K562 (cell line): ENCODE measurements at regions not wholly inside any gene's neighbourhood (a gene's known extent, or its start where the extent isn't known, plus 50 kb on each side); places are given as distances from the start of the nearest gene placed in this dataset.

ENCODE experiments used
- ATAC-seq: fragments of 200-7000 bp; cut with Tn5 transposase; 3 replicates; pipeline ENCODE4 v1.9.1; 2020; ENCODE audit warnings: moderate library complexity
- BruUV-seq: library from RNA; stranded (reverse); fragments of 400-500 nt; replicated peaks from 2 replicates; lab custom pipeline; 2021; lab: Mats Ljungman, UMichigan
- CTCF ChIA-PET: fragments of 300-600 bp; formaldehyde crosslinking; extraction: SDS; loops from one replicate; lab custom pipeline; 2021; ENCODE audit warnings: low intra/inter-chr PET ratio; lab: Yijun Ruan, JAX
- POLR2A ChIA-PET: fragments of 300-600, 350-650 bp; sonication (Branson Sonifier 250); formaldehyde crosslinking; extraction: SDS; loops from one replicate; lab custom pipeline; 2021; ENCODE audit warnings: antibody characterized with exemption, inconsistent platforms; lab: Yijun Ruan, JAX
- DNase-seq, 4 experiments: peaks; one replicate each; pipeline versions ENCODE4 v3.0.0 to v3.0.0-alpha.2; 2011 to 2018; ENCODE audit warnings: low spot score in 3 of 4, mixed read lengths in 3 of 4; ENCODE audit errors: extremely low read depth in 1 of 4
- FAIRE-seq: peaks from 2 replicates; lab custom pipeline; 2011; peaks lifted over from hg19 to GRCh38; lab: Jason Lieb, UNC
- H2AFZ ChIP-seq: 2 replicates; pipeline ENCODE4 v1.6.0; 2011; ENCODE audit warnings: low read depth, low read length, control low read depth, inconsistent platforms
- H3K27ac ChIP-seq: fragments of 200-600 bp; 3 replicates; pipeline ENCODE4 v1.8.0; 2011; ENCODE audit warnings: low read depth, mild to moderate bottlenecking, control low read depth, inconsistent platforms, low read length, moderate library complexity, mixed read lengths; ENCODE audit errors: extremely low read depth
- H3K27me3 ChIP-seq, 2 experiments: fragments of 300-600 bp in 1 of 2; 2 replicates in 1 of 2; 3 replicates in 1 of 2; pipeline versions ENCODE4 v1.6.0 to v1.8.0; 2011; ENCODE audit warnings: inconsistent platforms in 2 of 2, low read length in 2 of 2, mild to moderate bottlenecking in 1 of 2, mixed read lengths in 1 of 2, moderate library complexity in 1 of 2; ENCODE audit not compliant: control insufficient read depth in 2 of 2, insufficient read depth in 2 of 2
- H3K36me3 ChIP-seq: fragments of 300-600 bp; 3 replicates; pipeline ENCODE4 v1.8.0; 2011; ENCODE audit warnings: mild to moderate bottlenecking, low read length, inconsistent platforms; ENCODE audit not compliant: control insufficient read depth, insufficient read depth
- H3K4me1 ChIP-seq, 2 experiments: fragments of 200-600 bp in 1 of 2; replicated peaks in 1 of 2; 2 replicates in 1 of 2; 3 replicates in 1 of 2; pipeline versions ENCODE4 v1.5.1 to v1.8.0; 2011; ENCODE audit warnings: inconsistent platforms in 2 of 2, low read length in 2 of 2, mild to moderate bottlenecking in 1 of 2, mixed read lengths in 1 of 2, moderate library complexity in 1 of 2; ENCODE audit not compliant: control insufficient read depth in 2 of 2, insufficient read depth in 2 of 2
- H3K4me2 ChIP-seq: 2 replicates; pipeline ENCODE4 v1.6.1; 2011; ENCODE audit warnings: low read length, control low read depth, inconsistent platforms, mixed read lengths; ENCODE audit not compliant: insufficient read depth
- H3K4me3 ChIP-seq: fragments of 200-600 bp; sonication (generic), shearing (Covaris generic); 2 replicates; pipeline ENCODE4 v1.5.1; 2016; ENCODE audit warnings: control low read depth, inconsistent platforms
- H3K79me2 ChIP-seq: fragments of 200-600 bp; 3 replicates; pipeline ENCODE4 v1.8.0; 2011; ENCODE audit warnings: low read length, inconsistent platforms; ENCODE audit not compliant: control insufficient read depth, insufficient read depth
- H3K9ac ChIP-seq, 2 experiments: 2 replicates each; pipeline versions ENCODE4 v1.6.0 to v1.6.1; 2011; ENCODE audit warnings: low read depth in 2 of 2, low read length in 2 of 2, control low read depth in 1 of 2, inconsistent platforms in 1 of 2, mild to moderate bottlenecking in 1 of 2, mixed read lengths in 1 of 2; ENCODE audit not compliant: insufficient read depth in 1 of 2
- H3K9me1 ChIP-seq: one replicate; pipeline ENCODE4 v1.6.0; 2011; ENCODE audit warnings: inconsistent platforms, mild to moderate bottlenecking, low read length, moderate library complexity; ENCODE audit not compliant: control insufficient read depth, insufficient read depth
- H3K9me3 ChIP-seq: replicated peaks from 2 replicates; pipeline ENCODE4 v1.5.1; 2011; ENCODE audit warnings: low read depth, low read length, inconsistent platforms; ENCODE audit not compliant: control insufficient read depth, insufficient read depth
- H4K20me1 ChIP-seq: replicated peaks from 2 replicates; pipeline ENCODE4 v1.6.1; 2011; ENCODE audit warnings: low read length, inconsistent platforms, mixed read lengths; ENCODE audit not compliant: control insufficient read depth, insufficient read depth
- BCL6 ChIP-seq: fragments of 250-450 bp; sonication (Bioruptor Pico); IDR thresholded peaks from 2 replicates; pipeline ENCODE4 v1.4.0; 2020
- BMI1 ChIP-seq: fragments of 150-350 bp; IDR thresholded peaks from 2 replicates; pipeline ENCODE4 v1.6.1; 2014; ENCODE audit warnings: low read length
- DNMT1 ChIP-seq: fragments of 450-650 bp; IDR thresholded peaks from 2 replicates; pipeline ENCODE4 v1.6.1; 2016; ENCODE audit warnings: antibody characterized with exemption, mild to moderate bottlenecking
- FOXA1 ChIP-seq: fragments of 450-650 bp; IDR thresholded peaks from 2 replicates; pipeline ENCODE4 v1.6.1; 2016; ENCODE audit warnings: mild to moderate bottlenecking, borderline replicate concordance
- GATAD2A ChIP-seq: fragments of 450-650 bp; IDR thresholded peaks from 2 replicates; pipeline ENCODE4 v1.6.1; 2017
- HMG20A ChIP-seq: fragments of 450-650 bp; formaldehyde crosslinking; conservative IDR thresholded peaks from 2 replicates; pipeline ENCODE4 v1.4.0; 2020; ENCODE audit warnings: mild to moderate bottlenecking, mixed read lengths
- IRF2 ChIP-seq: sonication (generic); formaldehyde crosslinking; IDR thresholded peaks from 2 replicates; pipeline ENCODE4 v1.8.1; 2022; ENCODE audit warnings: mild to moderate bottlenecking, missing genetic modification reagents
- KAT7 ChIP-seq: sonication (generic); formaldehyde crosslinking; IDR thresholded peaks from 2 replicates; pipeline ENCODE4 v1.8.0; 2022; ENCODE audit warnings: missing genetic modification reagents, mild to moderate bottlenecking, borderline replicate concordance
- KLF6 ChIP-seq: fragments of 250-450 bp; sonication (Bioruptor Pico); IDR thresholded peaks from 2 replicates; pipeline ENCODE4 v1.4.0; 2020; ENCODE audit warnings: mild to moderate bottlenecking, moderate library complexity, borderline replicate concordance
- RCOR1 ChIP-seq, 2 experiments: IDR thresholded peaks; 2 replicates each; pipeline ENCODE4 v1.6.1; 2012; ENCODE audit warnings: low read depth in 2 of 2, low read length in 2 of 2, borderline replicate concordance in 1 of 2, improper control_type of control experiment in 1 of 2
- SRSF7 ChIP-seq: fragments of 200-400 bp; formaldehyde crosslinking; optimal IDR thresholded peaks from 2 replicates; pipeline ENCODE3; 2017; ENCODE audit warnings: mild to moderate bottlenecking, low read depth, low read length
- U2AF1 ChIP-seq: fragments of 200-400 bp; formaldehyde crosslinking; optimal IDR thresholded peaks from 2 replicates; pipeline ENCODE3; 2017; ENCODE audit warnings: mild to moderate bottlenecking, low read depth, low read length, moderate library complexity
- ZNF445 ChIP-seq: fragments of 250-450 bp; sonication (Bioruptor Pico); IDR thresholded peaks from 2 replicates; pipeline ENCODE4 v1.4.0; 2020; ENCODE audit warnings: low read depth, mild to moderate bottlenecking, moderate library complexity
- WGBS: fragments of 100-300 bp; shearing (Covaris generic); methylation state at CpG from one replicate; pipeline ENCODE4 v1.1.6; 2016; ENCODE audit warnings: low coverage, mixed read lengths; ENCODE audit not compliant: insufficient coverage; ENCODE audit errors: missing lambda C conversion rate; 5-methylcytosine and 5-hydroxymethylcytosine counted together
- in situ Hi-C: fragments of 300-500 bp; cut with MboI; formaldehyde crosslinking; loops from 4 replicates; pipeline ENCODE4 v1.15.0; 2018; ENCODE audit warnings: inconsistent platforms, mixed read lengths
- intact Hi-C: fragments of 100-400 bp; cut with micrococcal nuclease; formaldehyde crosslinking; loops from 2 replicates; pipeline ENCODE4 v1.14.2; 2022
- TF ChIP-seq, protein P1 (sequence below): IDR thresholded peaks from 2 replicates; pipeline ENCODE4 v1.6.1; 2011; ENCODE audit not compliant: insufficient read length; ENCODE audit errors: extremely low read depth
- TF ChIP-seq, protein P2 (sequence below), 2 experiments: fragments of 250-450 bp in 1 of 2; fragments of 450-650 bp in 1 of 2; sonication (Bioruptor Pico) in 1 of 2; IDR thresholded peaks; 2 replicates each; pipeline versions ENCODE4 v1.6.1 to v1.8.0; 2016 to 2021; ENCODE audit warnings: mild to moderate bottlenecking in 2 of 2, moderate library complexity in 2 of 2, missing compliant biosample characterization in 1 of 2, missing genetic modification characterization in 1 of 2
- TF ChIP-seq, protein P3 (sequence below): sonication (generic); formaldehyde crosslinking; IDR thresholded peaks from 2 replicates; pipeline ENCODE4 v1.5.0; 2020; ENCODE audit warnings: missing genetic modification reagents

DNA sequence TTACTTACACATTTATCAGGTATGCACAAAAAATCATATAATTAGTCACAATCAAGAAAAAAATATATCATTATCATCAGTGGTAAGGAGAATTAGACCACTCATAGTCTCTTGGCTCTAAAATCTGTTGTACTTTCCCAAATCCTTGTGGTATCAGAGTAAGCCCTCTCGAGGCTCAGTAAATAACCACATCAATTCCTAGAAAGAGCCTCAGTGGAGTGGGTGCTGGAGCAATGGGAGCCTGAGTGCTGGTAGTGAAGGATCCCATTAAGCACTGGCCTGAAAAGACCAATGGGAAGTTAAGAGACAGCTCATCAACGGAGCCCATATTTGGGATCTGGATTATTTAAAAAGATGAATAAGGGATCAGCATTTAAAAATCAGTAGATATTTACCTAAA is 130.3 kb upstream of the EFNA5 start:
- H4K20me1 ChIP-seq, result no peaks in the 10 kb centered on the region
- no peaks in the 10 kb centered on the region for H3K36me3 ChIP-seq
- H3K9me1 ChIP-seq, result no peaks in the 10 kb centered on the region
- no peak overlapping the region for H3K27ac ChIP-seq
- ChIA-PET POLR2A (no interaction called here), CTCF (no interaction called here)
- no peak overlapping the region for H3K9ac ChIP-seq
- no peaks in the 10 kb centered on the region for H3K9me3 ChIP-seq
- DNase-seq (no peak), FAIRE-seq (no peak), ATAC-seq (no peak)
- no peaks in the 10 kb centered on the region for H3K4me1 ChIP-seq
- no peak overlapping the region for H2AFZ ChIP-seq
- WGBS, result 0% methylated on average over 2 of the region's 2 CpGs
- no peak overlapping the region for H3K4me2 ChIP-seq
- H3K4me3 ChIP-seq, result no peak overlapping the region
- H3K27me3 ChIP-seq, result no peaks in the 10 kb centered on the region
- TF ChIP-seq U2AF1 (no peak), BMI1 (no peak), GATAD2A (no peak), ZNF445 (CRISPR knock-in tag) (no peak), KAT7 (CRISPR knock-in tag) (no peak), RCOR1 (IDR thresholded peaks at IDR 0.05; ENCODE audit: borderline replicate concordance in 1 of 2, low read depth in 2 of 2, low read length in 2 of 2) (no peak)
- TF ChIP-seq, protein P1, sequence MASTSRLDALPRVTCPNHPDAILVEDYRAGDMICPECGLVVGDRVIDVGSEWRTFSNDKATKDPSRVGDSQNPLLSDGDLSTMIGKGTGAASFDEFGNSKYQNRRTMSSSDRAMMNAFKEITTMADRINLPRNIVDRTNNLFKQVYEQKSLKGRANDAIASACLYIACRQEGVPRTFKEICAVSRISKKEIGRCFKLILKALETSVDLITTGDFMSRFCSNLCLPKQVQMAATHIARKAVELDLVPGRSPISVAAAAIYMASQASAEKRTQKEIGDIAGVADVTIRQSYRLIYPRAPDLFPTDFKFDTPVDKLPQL, result no peak
- intact Hi-C loops (no loop called here), in situ Hi-C loops (no loop called here)
- BruUV-seq, result no TSS peak
- H3K79me2 ChIP-seq, result no peaks in the 10 kb centered on the region

DNA sequence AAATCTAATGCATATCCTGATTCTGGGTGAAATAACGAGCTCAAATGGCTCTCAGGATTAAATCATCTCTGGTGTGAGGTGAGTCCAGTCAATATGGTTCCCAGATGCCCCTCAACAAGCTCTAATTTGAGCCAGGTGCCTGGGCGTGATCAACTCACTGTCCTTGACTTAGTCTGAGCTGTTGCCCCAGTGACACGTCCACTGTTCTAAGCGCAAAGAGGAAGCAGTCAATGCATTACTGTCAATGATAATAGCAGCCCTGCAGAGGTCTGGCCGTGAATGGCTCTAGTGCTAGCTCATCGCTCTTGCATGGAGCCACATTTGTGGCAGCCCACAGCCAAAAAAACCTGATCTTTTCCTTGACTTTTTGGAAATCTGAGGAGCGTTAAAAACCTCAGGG is 128.6 kb upstream of the EFNA5 start:
- H2AFZ ChIP-seq, result no peak overlapping the region
- no TSS peak for BruUV-seq
- H3K36me3 ChIP-seq, result no peaks in the 10 kb centered on the region
- H3K27ac ChIP-seq, result no peak overlapping the region
- no peak for DNase-seq
- no peaks in the 10 kb centered on the region for H3K27me3 ChIP-seq
- WGBS, result 3% methylated on average over 7 of the region's 7 CpGs
- no peaks in the 10 kb centered on the region for H3K9me3 ChIP-seq
- FAIRE-seq, result no peak
- no peak for ATAC-seq
- no peaks in the 10 kb centered on the region for H3K4me1 ChIP-seq
- H3K9ac ChIP-seq, result no peak overlapping the region
- no peak overlapping the region for H3K4me2 ChIP-seq
- POLR2A ChIA-PET, result no interaction called here
- CTCF ChIA-PET, result no interaction called here
- H3K79me2 ChIP-seq, result no peaks in the 10 kb centered on the region
- H3K9me1 ChIP-seq, result no peaks in the 10 kb centered on the region
- intact Hi-C loops (no loop called here), in situ Hi-C loops (no loop called here)
- H4K20me1 ChIP-seq, result no peaks in the 10 kb centered on the region
- no peak overlapping the region for H3K4me3 ChIP-seq
- TF ChIP-seq, protein P2, sequence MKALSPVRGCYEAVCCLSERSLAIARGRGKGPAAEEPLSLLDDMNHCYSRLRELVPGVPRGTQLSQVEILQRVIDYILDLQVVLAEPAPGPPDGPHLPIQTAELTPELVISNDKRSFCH (CRISPR knock-in tag; IDR thresholded peaks at IDR 0.05), result no peak
- TF ChIP-seq, protein P2 (tag; IDR thresholded peaks at IDR 0.05), result no peak
- no peak for TF ChIP-seq BCL6 (CRISPR knock-in tag)
- TF ChIP-seq HMG20A (CRISPR knock-in tag), result no peak
- TF ChIP-seq SRSF7, result no peak
- TF ChIP-seq IRF2 (CRISPR knock-in tag), result no peak
- no peak for TF ChIP-seq FOXA1
- no peak for TF ChIP-seq KLF6 (CRISPR knock-in tag)
- no peak for TF ChIP-seq DNMT1
- TF ChIP-seq, protein P3, sequence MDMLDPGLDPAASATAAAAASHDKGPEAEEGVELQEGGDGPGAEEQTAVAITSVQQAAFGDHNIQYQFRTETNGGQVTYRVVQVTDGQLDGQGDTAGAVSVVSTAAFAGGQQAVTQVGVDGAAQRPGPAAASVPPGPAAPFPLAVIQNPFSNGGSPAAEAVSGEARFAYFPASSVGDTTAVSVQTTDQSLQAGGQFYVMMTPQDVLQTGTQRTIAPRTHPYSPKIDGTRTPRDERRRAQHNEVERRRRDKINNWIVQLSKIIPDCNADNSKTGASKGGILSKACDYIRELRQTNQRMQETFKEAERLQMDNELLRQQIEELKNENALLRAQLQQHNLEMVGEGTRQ (CRISPR knock-in tag), result no peak
